GM19324 (cell line): ENCODE measurements at regions not wholly inside any gene's neighbourhood (a gene's known extent, or its start where the extent isn't known, plus 50 kb on each side); places are given as distances from the start of the nearest gene placed in this dataset.
"Not testable (repeated sequence)": the region's sequence is repeated elsewhere in the genome, so short reads cannot be mapped to it uniquely, and the experiment has no call there.

ENCODE experiments used
- ATAC-seq: cut with Tn5 transposase; IDR thresholded peaks from one replicate; pipeline ENCODE4 v1.9.1; 2021; ENCODE audit warnings: mild to moderate bottlenecking, moderate library complexity; ENCODE audit not compliant: unreplicated experiment, low FRiP score

DNA sequence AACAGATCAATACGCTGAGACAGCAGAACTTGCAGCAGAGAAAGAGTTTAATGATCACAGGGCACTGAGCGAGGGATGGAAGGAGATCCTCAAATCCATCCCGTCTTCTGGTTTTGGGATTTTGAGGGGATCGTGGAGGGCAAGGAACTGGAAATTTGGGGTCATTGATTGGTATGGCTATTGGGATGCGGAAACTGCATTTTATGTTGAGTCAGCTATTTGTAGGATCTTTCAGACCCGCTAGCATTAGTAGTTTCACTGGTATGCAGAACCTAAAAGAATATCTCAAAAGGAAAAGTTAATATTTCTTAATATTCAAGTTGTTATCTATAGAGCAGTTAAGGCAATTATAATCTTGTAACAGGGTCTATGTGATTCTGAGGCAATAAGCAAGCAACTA, 771.7 kb upstream of the CTNND2 start:
- no peak for ATAC-seq

DNA sequence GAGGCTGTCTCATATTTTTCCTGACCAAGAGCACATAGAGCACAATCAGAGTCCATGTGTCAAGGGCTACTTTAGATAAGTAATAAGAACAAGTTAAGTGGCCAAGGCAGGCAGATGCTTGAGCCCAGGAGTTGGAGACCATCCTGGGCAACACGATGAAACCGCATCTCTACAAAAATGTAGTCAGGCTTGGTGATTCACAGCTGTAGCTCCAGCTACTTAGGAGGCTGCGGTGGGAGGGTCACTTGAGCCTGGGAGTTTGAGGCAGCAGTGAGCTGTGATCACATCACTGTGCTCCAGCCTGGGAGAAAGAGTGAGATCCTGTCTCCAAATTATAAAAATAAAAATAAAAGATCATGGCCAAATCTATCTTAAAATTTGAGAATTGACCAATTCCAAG, 767.9 kb upstream of the CTNND2 start:
- ATAC-seq, result no peak

DNA sequence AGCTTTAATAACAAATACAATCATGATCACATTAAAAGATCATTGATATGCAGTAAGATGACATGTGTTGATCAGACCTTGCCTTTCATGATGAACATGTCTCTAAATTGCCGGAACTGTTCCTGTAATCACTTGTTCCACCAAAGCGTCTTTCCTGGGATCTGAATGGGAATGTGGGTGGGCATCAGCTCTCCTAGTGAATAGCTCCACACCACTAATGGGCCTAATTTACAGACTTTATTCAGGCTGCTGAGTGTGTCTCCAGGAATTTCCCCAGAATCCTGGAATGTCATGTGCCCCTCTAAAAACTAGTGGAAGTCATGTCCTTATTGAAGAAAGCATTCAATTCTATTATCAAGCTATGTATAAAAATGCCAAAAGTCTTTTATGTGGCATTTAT, 765.1 kb upstream of the CTNND2 start:
- no peak for ATAC-seq

DNA sequence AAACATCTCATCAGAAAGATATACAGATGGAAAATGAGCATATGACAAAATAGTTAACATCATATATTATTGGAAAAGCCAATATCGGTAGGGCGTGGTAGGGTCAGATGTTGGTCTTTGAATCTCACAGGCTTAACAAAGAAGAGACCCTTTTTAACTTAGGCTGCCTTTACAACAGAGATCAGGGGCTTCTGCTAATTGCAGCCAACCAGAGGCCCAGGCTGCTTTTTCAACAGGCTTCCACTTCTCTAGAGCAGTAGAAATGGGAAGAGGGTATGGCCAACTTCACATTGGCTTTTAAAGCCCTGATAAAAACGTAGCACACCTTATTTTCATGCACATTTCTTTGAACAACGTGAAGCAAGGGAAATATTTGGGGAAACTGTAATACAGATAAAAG, 764.3 kb upstream of the CTNND2 start:
- no peak for ATAC-seq

DNA sequence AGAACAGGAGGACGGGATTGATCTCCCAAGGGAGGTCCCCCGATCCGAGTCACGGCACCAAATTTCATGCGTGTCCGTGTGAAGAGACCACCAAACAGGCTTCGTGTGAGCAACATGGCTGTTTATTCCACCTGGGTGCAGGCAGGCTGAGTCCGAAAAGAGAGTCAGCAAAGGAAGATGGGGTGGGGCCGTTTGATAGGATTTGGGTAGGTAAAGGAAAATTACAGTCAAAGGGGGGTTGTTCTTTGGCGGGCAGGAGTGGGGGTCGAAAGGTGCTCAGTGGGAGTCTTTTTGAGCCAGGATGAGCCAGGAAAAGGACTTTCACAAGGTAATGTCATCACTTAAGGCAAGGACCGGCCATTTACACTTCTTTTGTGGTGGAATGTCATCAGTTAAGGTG, 763.6 kb upstream of the CTNND2 start:
- ATAC-seq, result not testable (repeated sequence)

DNA sequence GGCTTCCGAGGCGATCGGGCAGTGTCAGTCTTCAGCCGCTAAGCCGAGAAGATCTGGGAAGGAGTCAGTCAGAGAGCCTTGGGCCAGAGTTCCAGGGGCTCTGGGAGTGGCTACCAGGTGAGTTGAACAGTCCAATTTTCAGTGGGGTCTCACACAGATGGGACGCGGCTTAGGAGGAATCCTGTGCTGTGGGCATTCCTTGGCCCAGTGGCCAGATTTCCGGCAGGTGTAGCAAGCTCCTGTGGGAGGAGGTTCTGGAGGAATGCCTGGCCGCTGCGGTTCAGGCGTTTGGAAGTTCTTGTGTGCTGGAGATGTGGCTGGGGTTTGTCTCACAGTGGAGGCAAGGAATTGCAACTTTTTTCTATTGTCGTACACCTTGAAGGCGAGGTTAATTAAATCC, 761.5 kb upstream of the CTNND2 start:
- not testable (repeated sequence) for ATAC-seq

DNA sequence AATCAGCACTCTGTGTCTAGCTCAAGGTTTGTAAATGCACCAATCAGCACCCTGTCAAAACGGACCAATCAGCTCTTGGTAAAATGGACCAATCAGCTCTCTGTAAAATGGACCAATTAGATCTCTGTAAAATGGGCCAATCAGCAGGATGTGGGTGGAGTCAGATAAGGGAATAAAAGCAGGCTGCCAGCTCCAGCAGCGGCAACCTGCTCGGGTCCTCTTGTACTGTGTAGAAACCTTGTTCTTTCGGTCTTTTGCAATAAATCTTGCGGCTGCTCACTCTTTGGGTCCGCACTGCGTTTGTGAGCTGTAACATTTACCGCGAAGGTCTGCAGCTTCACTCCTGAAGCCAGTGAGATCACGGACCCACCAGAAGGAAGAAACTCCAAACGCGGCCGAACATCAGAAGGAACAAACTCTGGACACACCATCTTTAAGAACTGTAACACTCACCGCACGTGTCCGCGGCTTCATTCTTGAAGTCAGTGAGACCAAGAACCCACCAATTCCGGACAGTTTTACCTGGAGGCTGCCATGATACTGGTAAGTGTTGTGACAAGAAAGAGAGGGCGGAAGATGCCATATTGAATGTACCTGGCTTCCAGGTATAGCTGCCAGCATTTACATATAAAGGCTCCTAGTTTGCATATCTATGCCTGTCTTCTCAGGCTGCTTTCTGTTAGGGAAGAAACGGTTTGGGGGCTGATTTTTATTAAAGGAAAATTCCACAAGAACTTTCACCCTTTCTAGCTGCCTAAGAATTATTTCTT, 758.5 kb upstream of the CTNND2 start:
- no peak for ATAC-seq

DNA sequence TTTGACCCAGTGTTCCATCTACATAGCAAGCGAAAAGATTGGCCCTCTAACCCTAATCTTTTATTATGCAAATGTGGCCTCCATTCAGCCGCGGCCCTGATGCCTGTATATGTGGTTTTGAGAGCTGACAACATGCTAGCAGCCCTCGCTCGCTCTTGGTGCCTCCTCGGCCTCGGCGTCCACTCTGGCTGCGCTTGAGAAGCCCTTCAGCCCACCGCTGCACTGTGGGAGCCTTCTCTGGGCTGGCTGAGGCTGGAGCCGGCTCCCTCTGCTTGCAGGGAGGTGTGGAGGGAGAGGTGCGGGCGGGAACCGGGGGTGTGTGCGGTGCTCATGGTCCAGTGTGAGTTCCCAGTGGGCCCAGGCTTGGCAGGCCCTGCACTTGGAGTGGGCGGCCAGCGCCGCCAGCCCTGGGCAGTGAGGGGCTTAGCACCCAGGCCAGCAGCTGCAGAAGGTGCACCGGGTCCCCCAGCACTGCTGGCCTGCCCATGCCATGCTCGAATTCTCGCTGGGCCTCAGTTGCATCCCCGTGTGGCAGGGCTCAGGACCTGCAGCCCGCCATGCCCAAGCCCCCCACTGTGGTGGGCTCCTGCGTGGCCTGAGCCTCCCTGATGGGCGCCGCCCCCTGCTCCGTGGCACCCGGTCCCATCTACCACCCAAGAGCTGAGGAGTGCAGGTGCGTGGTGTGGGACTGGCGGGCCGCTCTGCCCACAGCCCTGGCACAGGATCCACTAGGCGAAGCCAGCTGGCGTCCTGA, 757.5 kb upstream of the CTNND2 start:
- no peak for ATAC-seq

DNA sequence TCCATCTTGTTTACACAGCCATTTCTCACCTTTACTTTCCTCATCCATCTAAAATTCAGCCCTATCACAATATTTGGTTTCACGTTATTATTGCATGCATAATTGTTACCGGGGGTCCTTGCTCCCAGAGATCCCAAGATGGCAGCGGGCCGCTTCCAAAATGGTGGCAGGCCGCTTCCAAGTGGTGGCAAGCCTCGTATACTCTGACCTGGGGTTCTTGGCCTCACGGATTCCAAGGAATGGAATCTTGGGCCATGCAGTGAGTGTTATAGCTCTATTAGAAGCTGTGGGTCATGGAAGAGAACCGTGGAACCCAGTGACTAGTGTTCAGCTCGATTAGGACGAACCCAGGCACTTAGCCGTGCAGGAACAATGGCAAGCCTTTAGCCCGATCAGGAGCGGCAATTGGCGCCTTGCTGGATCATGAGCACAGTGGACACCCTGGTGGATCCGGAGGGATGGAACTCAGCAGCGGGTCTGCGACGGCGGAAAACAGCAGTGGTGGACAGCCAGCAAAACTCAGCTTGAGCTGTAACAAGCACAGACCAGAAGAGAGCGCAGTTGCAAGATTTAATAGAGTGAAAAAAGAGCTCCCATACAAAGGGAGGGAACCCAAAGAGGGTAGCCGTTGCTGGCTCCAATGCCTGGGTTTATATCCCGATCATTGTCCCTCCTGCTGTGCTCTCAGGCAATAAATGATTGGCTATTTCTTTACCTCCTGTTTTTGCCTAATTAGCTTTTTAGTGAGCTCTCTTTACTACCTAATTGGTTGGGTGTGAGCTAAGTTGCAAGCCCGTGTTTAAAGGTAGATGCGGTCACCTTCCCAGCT, 756.2 kb upstream of the CTNND2 start:
- not testable (repeated sequence) for ATAC-seq

DNA sequence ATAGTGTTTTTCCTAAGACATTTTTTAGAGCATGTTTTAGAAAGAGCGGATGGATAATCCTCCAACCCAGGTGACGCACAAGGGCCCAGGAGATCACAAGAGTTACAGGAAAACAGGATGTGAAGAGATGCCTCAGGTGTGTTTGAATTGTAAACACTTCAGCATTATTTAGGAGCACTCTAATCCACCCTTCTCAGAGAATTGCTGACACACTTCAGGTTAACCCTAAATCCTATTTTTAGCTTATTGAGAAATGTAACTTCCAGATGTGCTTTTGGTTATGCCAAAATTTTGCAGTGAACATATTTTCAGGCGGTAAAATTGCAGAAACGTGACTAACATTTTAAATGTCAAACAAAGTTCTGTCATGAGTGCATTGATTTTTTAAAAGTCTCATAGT, 755.4 kb upstream of the CTNND2 start:
- no peak for ATAC-seq

DNA sequence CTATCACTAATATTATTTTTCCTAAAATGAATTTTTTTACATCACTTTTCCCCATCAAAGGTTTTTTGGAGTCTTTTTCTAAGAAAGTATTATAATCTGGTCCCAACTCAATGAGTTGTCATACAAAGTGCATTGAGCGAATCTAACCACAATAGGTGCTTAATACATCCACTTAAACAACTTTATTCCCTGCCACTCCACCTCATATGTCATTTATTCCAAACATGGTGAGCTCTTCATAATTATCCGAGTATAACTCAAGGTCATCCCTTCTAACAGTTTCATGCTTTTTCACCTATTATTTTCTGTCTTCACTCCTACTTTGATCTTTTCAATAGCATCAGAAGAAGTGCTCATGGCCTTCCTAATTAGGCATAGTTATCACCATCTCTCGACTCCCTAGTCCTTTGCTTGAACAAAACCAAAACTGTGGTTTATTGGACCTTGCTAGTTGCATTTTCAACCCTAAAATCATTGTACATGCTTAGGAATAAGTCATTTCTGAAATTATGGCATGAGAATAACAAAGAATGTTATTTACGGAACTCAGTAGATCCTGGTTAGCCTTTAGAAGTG, 754.7 kb upstream of the CTNND2 start:
- ATAC-seq, result no peak

DNA sequence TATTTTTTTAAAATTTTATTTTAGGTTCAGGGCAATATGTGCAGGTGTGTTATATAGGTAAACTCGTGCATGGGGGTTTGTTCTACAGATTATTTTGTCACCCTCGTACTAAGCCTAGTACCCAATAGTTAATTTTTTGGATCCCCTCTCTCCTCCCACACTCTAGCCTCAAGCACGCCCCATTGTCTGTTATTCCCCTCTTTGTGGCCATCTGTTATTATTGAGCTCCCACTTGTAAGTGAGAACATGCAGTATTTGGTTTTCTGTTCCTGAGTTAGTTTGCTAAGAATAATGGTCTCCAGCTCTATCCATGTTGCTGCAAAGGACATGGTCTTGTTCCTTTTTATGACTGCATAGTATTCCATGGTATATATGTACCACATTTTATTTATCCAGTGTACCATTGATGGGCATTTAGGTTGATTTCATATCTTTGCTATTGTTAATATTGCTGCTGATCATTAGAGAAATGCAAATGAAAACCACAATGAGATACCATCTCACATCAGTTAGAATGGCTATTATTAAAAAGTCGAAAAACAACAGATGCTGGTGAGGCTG, 753.7 kb upstream of the CTNND2 start:
- ATAC-seq, result not testable (repeated sequence)

DNA sequence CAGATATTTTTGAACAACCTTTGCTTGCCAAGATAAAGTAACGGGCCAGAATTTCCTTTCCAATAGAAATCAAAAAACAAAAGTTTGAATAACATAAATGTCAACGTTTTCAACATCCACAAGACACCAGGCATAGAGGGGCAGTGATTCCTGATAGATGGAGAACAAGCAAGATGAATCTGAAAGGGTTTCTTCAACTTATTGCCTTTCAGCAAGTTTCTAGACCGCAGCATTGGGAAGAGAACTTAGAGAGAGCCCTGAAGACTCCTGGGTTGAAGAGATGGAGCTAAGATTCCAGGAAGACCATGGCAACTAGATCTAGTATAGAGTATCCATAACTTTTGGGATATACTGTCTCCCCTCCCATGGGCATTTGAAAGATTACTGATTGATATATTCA, 751.4 kb upstream of the CTNND2 start:
- no peak for ATAC-seq

DNA sequence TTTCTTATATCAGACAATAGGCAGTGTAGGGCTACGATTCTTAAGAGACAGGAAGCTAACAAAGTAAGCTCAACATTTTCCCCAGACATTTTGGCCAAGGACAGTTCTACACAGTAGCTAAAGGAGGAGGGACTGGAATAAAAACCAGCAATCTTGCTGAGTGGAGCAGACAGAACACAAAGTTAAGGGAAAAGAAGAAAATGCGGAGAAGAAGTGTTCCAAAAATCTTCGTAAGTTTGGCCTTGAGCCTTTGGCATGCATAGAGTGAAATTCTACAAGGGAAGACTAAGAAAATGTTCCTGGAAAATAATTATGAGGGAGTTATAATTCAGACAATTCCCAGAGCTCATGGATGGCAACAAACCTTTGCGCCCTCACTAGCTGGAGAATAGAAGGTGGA, 748.0 kb upstream of the CTNND2 start:
- no peak for ATAC-seq

DNA sequence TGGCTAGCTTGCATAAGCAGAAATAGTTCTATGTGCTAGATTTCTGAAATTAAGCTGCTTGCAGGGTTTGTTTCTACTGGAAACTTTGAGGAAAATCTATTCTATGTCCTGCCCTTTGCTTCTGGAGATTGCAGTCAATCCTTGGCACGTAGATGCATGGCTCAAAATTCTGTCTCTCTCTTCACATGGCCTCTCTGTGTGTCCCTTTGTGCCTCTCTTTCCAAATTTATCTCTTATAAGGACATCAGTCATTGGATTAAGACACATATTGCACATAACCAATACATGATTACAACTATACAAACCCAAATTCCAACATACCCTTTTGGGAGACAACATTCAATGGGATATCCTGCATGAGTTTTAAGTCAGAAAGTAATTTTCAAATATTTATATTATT, 744.3 kb upstream of the CTNND2 start:
- ATAC-seq, result no peak

DNA sequence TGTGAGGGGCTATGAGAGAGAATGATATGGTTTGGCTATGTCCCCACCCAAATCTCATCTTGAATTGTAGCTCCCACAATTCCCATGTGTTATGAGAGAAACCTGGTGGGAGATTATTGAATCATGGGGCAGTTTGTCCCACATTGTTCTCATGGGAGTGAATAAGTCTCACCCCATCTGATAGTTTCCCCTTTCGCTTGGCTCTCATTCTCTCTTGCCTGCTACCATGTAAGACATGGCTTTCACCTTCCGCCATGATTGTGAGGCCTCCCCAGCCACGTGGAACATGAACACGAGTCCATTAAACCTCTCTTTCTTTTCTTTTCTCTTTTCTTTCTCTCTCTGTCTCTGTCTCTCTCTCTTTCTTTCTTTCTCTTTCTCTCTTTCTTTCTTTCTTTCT, 743.4 kb upstream of the CTNND2 start:
- ATAC-seq, result no peak

DNA sequence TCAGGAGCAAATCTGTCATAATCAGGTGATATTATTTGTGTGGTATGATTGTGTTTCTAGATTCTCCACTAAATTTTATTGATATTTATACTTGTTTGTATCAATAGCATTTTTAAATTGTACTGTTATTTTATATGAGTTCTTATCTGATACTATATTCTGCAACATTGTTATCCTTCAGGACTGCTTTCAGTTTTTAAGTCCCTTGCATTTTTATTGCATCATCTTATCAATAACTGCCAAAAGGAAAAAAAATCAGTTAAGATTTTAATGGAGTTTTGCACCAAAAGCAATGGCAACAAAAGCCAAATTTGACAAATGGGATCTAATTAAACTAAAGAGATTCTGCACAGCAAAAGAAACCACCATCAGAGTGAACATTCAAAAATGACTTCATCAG, 741.3 kb upstream of the CTNND2 start:
- no peak for ATAC-seq

DNA sequence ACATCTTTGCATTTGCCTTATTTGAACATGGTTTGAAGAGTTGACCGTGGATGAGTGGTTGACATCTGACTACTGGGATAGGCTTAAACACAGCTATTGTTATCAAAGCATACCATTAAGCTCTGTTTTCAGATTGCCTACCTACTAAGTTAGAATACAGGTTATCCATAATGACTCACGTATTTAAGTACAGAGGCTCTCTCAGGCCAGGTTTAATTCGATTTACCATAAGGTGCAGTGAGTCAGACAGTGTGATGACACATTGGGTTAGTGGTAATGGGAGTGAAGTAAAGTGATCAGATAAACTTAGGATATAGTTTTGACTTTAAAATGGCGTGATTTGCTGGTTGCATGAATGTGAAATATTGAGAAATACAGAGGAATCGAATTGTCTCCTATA, 732.0 kb upstream of the CTNND2 start:
- no peak for ATAC-seq

DNA sequence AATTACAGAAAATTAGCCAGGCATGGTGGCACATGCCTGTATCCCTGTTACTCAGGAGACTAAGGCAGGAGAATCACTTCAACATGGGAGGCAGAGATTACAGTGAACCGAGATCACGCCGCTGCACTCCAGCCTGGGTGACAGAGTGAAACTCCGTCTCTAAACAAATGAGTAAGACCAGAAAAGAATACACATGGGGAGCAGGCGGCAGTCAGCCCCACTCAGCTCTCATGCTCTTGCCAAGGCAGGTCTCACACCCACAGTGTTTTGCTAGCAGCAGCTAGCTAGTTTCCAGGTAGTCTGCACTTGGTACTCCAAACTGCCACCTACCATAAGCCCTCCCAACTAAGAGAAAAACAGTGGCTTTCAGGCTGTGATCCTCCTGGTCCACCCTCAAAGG, 722.3 kb upstream of the CTNND2 start:
- no peak for ATAC-seq

DNA sequence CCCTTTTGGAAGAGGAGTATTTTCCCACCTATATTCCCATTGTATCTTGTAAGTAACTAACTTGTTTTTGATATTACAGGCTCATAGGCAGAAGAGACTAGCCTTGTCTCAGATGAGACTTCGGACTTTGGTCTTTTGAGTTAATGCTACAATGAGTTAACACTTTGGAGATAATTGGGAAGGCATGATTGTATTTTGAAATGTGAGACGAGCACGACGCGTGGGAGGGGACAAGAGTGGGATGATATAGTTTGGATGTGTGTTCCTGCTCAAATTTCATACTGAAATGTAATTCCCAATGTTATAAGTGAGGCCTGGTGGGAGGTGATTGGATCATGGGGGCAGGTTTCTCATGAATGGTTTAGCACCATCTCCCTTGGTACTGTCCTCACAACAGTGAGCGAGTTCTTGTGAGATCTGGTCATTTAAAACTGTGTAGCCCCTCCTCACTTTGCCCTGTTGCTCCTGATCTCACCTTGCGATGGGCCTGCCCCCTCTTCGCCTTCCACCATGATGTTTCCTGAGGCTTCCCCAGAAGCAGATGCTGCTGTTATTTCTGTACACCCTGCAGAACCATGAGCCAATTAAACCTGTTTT, 721.5 kb upstream of the CTNND2 start:
- ATAC-seq, result no peak
